EH (cell line): ENCODE measurements at regions not wholly inside any gene's neighbourhood (a gene's known extent, or its start where the extent isn't known, plus 50 kb on each side); places are given as distances from the start of the nearest gene placed in this dataset.

Experiments used
- DNase-seq: peaks from one replicate; pipeline ENCODE4 v3.0.0-alpha.2; 2015; ENCODE audit warnings: low read depth

- no peak for DNase-seq
These were observed 750.2 kb upstream of the IGFBP3 start for GRCh38 chr7:46671108-46671769.

DNA sequence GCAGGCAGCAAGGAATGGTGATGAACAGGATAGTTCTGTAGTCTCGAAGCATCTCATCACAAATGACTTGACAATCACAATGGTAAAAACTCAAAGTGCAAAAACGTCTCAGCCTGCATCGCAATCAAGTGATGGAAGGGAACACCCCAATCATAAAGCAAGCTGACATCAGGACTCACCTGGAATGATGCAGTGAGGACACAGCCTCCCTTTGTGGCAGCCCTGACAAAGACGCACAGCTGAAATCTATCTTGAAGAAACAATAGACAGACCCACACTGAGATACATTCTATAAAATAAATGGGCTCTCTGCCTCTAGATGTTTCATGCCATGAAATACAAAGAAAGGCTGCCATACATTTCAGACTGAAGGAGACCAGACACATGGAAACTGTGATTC lies 748.0 kb upstream of the IGFBP3 start:
- no peak for DNase-seq

DNA sequence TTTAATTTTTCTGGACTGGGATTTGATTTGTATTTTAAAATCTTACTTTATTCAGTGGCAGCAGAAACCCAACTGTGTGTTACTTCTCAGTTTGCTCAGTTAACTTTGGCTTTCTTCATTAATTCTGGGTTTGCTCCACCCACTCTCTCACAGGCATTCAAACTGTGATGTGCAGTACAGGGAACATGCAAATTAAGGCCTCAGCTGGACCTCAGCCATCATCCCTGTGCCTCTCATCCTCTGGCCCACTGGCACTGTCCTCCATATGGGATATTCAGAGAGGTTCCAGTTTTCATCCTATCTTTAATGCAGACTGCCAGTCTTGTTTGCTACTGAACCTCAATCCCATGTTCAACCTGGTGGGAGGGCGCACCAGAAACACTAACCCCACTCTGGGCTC lies 743.4 kb upstream of the IGFBP3 start:
- no peak for DNase-seq

- no peak for DNase-seq
These were observed 742.0 kb upstream of the IGFBP3 start for GRCh38 chr7:46663025-46663424.

DNA sequence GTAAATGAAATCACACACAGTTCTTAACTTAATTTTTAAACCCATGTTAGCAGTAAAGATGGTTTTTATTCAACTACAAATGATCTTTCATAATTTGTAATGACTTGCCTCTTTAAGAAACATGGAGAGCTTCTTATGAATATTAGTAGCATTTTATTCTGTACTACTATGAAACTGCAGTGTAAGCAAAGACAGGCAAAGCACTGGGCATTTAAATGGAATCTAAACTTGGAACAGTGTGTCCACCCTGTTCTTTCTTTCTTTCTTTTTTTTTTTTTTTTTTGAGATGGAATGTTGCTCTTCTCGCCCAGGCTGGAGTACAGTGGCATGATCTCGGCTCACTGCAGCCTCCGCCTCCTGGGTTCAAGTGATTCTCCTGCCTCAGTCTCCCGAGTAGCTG lies 740.4 kb upstream of the IGFBP3 start:
- no peak for DNase-seq

- peak; percentile 68 for DNase-seq
These were observed 739.4 kb upstream of the IGFBP3 start for GRCh38 chr7:46660402-46660980.

DNA sequence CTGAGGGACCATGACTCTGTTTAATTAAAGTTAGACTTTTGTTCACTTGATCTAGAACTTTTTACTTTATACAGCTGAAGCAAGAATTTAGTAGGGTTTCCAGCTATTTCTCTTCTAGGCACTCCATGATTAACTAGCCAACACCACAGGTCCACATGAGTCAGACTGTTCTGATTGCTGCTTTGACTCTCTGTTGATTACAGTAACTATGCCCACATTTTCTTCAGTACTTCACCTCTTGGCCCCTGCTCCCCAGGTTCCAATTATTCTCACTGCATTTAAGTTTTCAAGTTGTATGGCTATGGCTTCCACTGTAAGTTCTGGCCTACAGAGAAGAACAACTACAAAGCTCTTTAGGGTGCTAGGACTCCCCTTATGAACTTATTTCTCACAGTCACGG lies 737.2 kb upstream of the IGFBP3 start:
- no peak for DNase-seq

- DNase-seq, result peak; percentile 17
These were observed 733.7 kb upstream of the IGFBP3 start for GRCh38 chr7:46654546-46655443.

DNA sequence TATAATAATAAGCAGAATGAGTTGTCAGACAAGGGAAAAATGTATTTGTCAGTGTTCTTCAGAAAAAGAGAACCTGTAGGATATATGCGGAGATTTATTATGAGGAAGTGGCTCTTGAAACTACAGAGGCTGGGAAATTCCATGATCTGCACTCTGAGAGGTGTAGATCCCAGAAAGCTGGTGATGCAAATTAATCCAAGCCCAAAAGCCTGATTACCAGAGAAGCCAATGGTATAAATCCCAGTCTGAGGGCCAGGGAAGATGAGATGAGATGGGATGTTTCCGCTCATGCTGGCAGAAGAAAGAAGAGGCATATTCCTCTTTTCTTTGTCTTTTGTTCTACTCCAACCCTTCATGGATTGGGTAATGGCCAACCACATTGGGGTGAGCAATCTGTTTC lies 732.8 kb upstream of the IGFBP3 start:
- no peak for DNase-seq

- no peak for DNase-seq
These were observed 731.2 kb upstream of the IGFBP3 start for GRCh38 chr7:46652317-46652716.

- DNase-seq, result no peak
These were observed 730.6 kb upstream of the IGFBP3 start for GRCh38 chr7:46651561-46652088.

DNA sequence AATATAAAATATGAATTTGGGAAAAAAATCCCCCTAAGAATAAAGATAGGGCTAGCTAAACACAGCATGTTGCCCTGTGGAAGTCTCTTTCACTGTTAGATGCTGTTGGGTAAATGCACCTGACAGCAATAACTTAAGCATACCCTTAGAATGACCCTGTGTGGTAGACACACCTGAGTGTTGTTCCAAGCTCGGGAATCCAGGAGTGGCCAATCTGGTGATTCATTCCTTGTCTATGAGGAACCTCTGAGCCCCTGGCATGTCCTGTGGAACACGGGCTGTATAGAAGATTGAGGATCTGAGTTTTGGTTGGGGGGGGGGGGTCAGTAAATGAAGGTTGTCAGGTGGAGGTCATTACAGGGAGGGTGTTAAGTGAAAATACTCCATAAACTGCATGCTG lies 730.0 kb upstream of the IGFBP3 start:
- no peak for DNase-seq

DNA sequence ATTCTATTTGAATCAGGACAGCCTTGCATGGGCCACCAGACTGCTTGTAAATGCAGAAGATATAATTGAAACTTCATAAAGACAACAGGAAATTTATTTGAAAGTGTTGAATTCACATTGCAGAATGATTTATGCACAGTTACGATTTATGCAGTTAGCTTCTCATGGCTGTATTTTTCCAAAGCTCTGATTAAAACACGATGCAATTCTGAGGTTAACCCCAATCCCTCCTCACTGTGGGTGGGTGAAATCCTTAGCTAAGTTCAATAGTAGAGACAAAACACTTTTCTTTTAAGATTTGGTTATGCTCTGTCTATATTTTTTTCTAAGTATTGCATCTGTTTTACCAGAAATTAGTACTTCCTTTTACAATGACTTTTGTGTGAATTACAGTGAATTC lies 728.8 kb upstream of the IGFBP3 start:
- DNase-seq, result no peak

DNA sequence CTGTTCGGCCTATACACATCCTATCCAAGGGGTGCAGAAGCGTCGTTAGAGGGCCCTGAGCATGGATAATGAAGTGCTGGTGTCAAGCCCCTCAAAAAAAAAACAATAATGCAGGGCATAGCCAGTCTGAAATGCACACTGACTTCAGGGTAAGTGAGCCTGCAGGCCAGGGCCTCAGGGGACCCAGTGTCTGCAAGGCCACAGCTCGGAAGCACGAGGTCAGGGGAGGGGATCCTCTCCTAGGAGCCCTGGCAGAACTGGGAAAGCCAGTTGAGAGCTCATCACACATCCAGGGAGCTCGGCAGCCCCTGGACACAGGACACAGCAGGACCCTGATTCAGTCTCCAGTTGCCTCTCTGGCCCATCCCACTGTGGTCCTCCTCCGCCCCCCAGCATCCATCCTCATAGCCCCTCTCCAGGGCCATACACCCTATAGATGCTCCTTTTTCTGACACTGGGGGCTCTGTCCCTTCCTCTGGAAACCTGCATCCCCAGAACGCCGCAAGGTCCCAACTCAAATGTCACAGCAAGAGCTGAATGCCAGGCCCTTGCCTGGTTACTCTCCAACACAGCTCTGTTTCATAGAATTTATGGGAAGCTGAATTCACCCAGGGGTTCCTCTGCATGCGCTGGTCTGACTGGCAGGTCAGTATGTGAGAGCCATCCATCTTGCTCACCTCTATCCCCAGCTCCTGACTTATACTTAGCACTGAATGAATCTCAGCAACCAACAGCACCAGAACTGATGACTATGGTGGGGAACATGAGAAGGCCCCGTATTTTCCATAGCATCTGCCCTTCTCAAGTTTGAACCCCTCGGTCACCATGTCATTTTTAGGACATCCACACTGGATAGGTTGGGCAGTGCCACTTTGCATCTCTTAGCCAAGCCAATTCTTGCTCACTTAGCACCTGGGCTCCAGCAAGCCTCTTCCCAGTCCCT lies 717.0 kb upstream of the IGFBP3 start:
- DNase-seq, result no peak

GRCh38 chr7:46636022-46636421 lies 715.0 kb upstream of the IGFBP3 start:
- no peak for DNase-seq

DNA sequence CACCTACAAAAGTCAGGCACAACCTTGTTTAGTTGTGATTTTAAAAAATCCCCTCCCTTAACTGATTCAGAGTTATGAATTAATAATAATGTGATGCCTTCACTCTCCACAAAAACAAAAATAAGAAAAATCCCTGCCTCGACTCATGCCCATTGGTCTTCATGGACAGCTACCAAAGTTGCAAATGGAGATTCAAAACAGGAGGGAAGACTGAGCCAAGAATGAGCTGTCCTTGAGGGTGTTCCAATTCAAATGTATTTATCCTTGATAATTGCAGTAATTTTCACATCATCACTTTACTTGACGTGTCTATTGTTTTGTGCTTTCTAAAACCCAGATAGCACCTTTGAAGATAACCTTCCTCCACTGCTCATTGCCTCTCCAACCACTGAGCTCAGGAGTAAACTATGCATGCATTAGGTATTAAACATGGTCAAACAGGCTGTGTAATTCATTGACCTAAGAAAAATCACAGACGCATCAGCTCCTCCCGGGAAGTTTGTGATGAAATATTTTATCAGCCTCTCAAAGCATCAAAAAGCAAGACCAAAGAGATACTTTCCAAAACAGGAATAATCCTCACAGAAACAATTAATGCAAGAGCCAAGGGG lies 712.7 kb upstream of the IGFBP3 start:
- DNase-seq, result no peak

GRCh38 chr7:46633200-46633599 lies 712.1 kb upstream of the IGFBP3 start:
- no peak for DNase-seq

DNA sequence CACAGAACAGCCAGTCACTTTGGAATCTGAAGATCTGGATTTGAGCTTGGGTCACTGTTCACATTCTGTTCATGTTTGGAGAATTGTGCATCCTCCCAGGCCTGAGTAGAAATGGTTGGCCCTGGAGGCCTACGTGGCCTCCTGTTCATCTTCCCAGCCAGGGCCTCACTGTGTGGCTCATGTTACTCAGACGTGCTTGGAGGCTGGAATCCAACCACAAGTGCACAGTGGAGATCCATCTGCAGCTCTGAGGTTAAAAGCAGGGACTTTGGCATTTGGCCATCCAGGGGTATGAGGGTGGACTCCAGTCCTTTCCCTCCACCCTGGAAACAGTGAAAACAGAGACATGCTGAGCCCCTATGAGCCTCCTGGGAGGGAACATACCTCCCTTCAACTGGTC lies 709.0 kb upstream of the IGFBP3 start:
- peak; percentile 94 for DNase-seq

DNA sequence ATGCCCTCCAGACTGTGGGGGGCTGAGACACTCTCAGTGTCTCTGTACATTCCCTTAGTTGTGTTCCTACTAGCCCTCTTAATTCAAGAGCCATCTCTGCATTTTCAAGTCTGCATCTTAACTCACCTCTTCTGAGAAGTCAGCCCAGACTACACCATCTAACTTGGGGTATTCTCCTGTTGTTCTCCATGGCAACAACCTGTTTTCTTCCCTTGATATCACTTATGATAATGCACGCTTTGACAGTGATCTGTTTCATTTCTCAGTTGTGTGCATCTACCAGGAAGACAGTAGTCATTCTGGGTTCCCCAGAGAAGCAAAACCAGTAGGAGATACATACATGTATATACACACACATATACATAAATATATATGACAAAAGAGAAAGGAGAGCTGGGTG lies 707.3 kb upstream of the IGFBP3 start:
- no peak for DNase-seq

GRCh38 chr7:46626691-46627310 lies 705.7 kb upstream of the IGFBP3 start:
- peak; percentile 88 for DNase-seq

DNA sequence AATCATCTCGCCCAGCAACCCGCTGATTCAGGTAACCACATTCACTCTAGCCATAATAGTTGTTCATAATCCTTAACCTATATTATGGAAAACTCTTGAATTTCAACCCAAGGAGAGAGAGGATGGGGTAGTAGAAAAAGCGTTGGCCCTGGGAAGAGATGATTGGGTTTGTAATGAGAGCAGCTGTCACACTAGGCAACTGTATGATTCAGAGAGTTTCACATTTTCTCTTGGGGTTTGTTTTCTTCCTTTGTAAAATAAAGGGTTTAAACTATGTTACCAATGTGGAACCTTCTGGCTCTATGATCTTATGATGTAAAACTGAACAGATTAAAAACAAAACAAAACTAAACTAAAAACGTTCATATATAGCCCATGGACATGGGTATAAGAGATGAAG lies 705.2 kb upstream of the IGFBP3 start:
- peak; percentile 41 for DNase-seq
